Gastroesophageal sphincter (tissue), 3 donors: ENCODE measurements at regions not wholly inside any gene's neighbourhood (a gene's known extent, or its start where the extent isn't known, plus 50 kb on each side); places are given as distances from the start of the nearest gene placed in this dataset.

Experiments used
- EP300 ChIP-seq: sonication (generic); formaldehyde crosslinking; IDR thresholded peaks from one replicate; pipeline ENCODE4 v1.6.1; 2017; ENCODE audit warnings: antibody characterized with exemption, mild to moderate bottlenecking
- POLR2A ChIP-seq, 2 donors: fragments of 450-650 bp; IDR thresholded peaks; one replicate each; pipeline ENCODE4 v1.6.1; 2017; ENCODE audit warnings: antibody characterized with exemption in 2 of 2, mild to moderate bottlenecking in 2 of 2, moderate library complexity in 1 of 2
- TF ChIP-seq, protein P1 (sequence below), 4 experiments: fragments of 200-600 bp in 2 of 4; fragments of 450-650 bp in 2 of 4; sonication (generic) in 1 of 4; IDR thresholded peaks; one replicate each; pipeline ENCODE4 v1.5.1; 2017 to 2019; ENCODE audit warnings: antibody characterized with exemption in 4 of 4, mild to moderate bottlenecking in 2 of 4, moderate library complexity in 2 of 4

DNA sequence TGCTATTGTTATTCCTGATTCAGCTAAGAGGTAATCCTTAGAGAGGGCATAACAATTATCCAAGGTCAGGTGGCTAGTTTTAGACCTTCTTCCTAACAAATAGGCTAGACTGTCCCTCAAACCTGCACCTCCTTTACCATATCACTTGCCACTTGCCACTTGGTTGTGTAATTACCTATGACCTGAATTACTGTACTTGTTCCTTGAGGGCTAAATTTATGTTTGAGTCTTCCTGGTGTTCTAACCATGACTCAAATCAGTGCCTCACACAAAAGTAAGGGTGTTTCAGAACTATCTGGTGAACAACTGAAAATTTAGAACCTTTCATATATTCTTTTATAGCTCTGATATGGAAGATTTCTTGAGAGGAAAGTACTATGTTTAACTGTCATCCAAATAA is 365.8 kb upstream of the SEMA6D start:
- TF ChIP-seq, protein P1, sequence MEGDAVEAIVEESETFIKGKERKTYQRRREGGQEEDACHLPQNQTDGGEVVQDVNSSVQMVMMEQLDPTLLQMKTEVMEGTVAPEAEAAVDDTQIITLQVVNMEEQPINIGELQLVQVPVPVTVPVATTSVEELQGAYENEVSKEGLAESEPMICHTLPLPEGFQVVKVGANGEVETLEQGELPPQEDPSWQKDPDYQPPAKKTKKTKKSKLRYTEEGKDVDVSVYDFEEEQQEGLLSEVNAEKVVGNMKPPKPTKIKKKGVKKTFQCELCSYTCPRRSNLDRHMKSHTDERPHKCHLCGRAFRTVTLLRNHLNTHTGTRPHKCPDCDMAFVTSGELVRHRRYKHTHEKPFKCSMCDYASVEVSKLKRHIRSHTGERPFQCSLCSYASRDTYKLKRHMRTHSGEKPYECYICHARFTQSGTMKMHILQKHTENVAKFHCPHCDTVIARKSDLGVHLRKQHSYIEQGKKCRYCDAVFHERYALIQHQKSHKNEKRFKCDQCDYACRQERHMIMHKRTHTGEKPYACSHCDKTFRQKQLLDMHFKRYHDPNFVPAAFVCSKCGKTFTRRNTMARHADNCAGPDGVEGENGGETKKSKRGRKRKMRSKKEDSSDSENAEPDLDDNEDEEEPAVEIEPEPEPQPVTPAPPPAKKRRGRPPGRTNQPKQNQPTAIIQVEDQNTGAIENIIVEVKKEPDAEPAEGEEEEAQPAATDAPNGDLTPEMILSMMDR (IDR thresholded peaks at IDR 0.05): no peak
- no peak for TF ChIP-seq POLR2A (IDR thresholded peaks at IDR 0.05)
- TF ChIP-seq EP300: no peak
